ENCODE measurements at regions not wholly inside any gene's neighbourhood (a gene's known extent, or its start where the extent isn't known, plus 50 kb on each side); places are given as distances from the start of the nearest gene placed in this dataset.

GRCh38 chr13:69199664-69200063 lies 908.0 kb upstream of the ATXN8OS start:
- TF ChIP-seq EZH2 (IDR thresholded peaks at IDR 0.05; ENCODE audit: low read length, missing control alignments) (no peak), CTCF (conservative IDR thresholded peaks at IDR 0.05 in 1 of 2, IDR thresholded peaks at IDR 0.05 in 1 of 2; ENCODE audit: low read depth in 1 of 2, low read length in 2 of 2) (no peak)

Measured in fibroblast of lung (primary cell).